ENCODE measurements at regions not wholly inside any gene's neighbourhood (a gene's known extent, or its start where the extent isn't known, plus 50 kb on each side); places are given as distances from the start of the nearest gene placed in this dataset.

DNA sequence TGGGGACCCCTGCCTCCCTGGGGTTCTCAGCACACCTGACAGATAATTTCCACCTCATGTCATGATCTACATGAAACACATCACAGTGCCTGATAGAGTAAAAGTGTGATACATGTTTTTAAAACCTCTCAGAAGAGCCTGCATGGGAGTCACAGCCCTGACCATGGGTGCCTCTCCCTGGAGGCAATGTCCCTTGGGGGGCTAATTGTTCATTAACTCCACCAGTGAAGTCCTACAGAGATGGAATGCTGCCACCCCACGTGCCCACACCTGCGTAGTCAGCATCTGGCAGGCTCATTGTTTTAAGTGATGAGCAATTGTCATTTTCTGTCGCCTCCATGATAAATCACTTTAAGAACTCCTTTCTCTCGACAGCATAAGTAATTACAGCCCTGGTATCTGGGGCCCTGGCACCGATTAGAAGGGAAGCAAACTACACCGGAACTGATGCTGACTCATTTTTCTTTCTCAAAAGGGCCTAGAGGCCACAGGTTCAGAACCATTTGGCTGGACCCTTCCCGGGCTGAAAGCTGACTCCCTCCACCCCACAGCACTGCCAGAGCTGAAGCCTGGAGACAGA, 109.6 kb upstream of the GJB5 start:
- TF ChIP-seq, protein P1, sequence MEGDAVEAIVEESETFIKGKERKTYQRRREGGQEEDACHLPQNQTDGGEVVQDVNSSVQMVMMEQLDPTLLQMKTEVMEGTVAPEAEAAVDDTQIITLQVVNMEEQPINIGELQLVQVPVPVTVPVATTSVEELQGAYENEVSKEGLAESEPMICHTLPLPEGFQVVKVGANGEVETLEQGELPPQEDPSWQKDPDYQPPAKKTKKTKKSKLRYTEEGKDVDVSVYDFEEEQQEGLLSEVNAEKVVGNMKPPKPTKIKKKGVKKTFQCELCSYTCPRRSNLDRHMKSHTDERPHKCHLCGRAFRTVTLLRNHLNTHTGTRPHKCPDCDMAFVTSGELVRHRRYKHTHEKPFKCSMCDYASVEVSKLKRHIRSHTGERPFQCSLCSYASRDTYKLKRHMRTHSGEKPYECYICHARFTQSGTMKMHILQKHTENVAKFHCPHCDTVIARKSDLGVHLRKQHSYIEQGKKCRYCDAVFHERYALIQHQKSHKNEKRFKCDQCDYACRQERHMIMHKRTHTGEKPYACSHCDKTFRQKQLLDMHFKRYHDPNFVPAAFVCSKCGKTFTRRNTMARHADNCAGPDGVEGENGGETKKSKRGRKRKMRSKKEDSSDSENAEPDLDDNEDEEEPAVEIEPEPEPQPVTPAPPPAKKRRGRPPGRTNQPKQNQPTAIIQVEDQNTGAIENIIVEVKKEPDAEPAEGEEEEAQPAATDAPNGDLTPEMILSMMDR (IDR thresholded peaks at IDR 0.05), result no peak
- H3K9me3 Mint-ChIP-seq, result no peaks in the 10 kb centered on the region
- Histone ChIP-seq H4K20me1 (ENCODE audit: insufficient read depth, low read length) (no peaks in the 10 kb centered on the region), H3K36me3 (replicated peaks in 1 of 2; ENCODE audit: control insufficient read depth in 1 of 2, insufficient read depth in 2 of 2, low read length in 2 of 2) (no peaks in the 10 kb centered on the region), H3K9ac (ENCODE audit: insufficient read depth, low read length, poor library complexity, severe bottlenecking) (no peak overlapping the region), H3K4me3 (replicated peaks in 1 of 3; ENCODE audit: low read depth in 2 of 3, low read length in 3 of 3) (no peak overlapping the region), H3K27me3 (ENCODE audit: control insufficient read depth in 2 of 2, insufficient read depth in 2 of 2, low read length in 2 of 2) (no peaks in the 10 kb centered on the region), H3K4me1 (ENCODE audit: control insufficient read depth in 1 of 2, insufficient read depth in 2 of 2, low read length in 2 of 2) (peaks cover 0 to 2% of the 10 kb centered on the region in 2 donors), H3K79me2 (ENCODE audit: insufficient read depth, low read length) (no peaks in the 10 kb centered on the region), H3K27ac (ENCODE audit: low read depth in 1 of 2, low read length in 2 of 2) (no peak overlapping the region), H3K9me3 (replicated peaks in 1 of 2; ENCODE audit: control insufficient read depth in 1 of 2, insufficient read depth in 1 of 2, low read length in 2 of 2) (no peaks in the 10 kb centered on the region), H3K4me2 (replicated peaks; ENCODE audit: extremely low read depth, low read length, poor library complexity, severe bottlenecking) (no peak overlapping the region), H2AFZ (ENCODE audit: insufficient read depth, low read depth, low read length, poor library complexity, severe bottlenecking) (no peak overlapping the region)
- H3K27me3 Mint-ChIP-seq (ENCODE audit: low read depth in 3 of 3), result peaks cover 6 to 11% (median 8%) of the 10 kb centered on the region in 3 donors
- H3K4me1 Mint-ChIP-seq, result no peaks in the 10 kb centered on the region
- H3K4me3 Mint-ChIP-seq, result no peak overlapping the region
- DNase-seq, result no peak
- H3K27ac Mint-ChIP-seq, result peak overlapping the region in 1 of 7 donors; percentile 42
- intact Hi-C loops (cut with micrococcal nuclease), result no loop called here
- WGBS (ENCODE audit: insufficient coverage), result 25% methylated on average over 7 of the region's 7 CpGs
- no peaks in the 10 kb centered on the region for H3K36me3 Mint-ChIP-seq

DNA sequence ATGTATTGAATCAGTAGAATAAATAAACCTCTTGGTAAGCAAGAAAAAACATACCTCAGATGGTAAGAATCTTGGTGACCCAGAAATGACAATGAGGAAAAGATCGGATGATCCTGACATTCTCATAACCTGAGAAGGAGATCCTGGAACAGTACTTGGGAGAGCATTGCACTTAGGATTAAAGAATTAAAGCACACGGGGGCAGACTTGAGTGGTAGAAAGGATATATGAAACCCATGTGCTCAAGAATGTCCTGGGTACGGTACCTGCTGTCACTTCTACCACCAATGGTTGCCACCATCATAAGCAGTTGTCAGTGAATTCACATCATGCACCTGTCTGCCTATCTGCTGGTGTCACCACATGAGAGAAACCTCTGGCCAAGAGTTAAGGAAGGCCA, 108.9 kb upstream of the GJB5 start:
- Histone ChIP-seq H3K79me2 (ENCODE audit: insufficient read depth, low read length) (no peaks in the 10 kb centered on the region), H3K36me3 (replicated peaks in 1 of 2; ENCODE audit: control insufficient read depth in 1 of 2, insufficient read depth in 2 of 2, low read length in 2 of 2) (no peaks in the 10 kb centered on the region), H3K27me3 (ENCODE audit: control insufficient read depth in 2 of 2, insufficient read depth in 2 of 2, low read length in 2 of 2) (no peaks in the 10 kb centered on the region), H3K27ac (ENCODE audit: low read depth in 1 of 2, low read length in 2 of 2) (no peak overlapping the region), H3K4me2 (replicated peaks; ENCODE audit: extremely low read depth, low read length, poor library complexity, severe bottlenecking) (no peak overlapping the region), H3K9me3 (replicated peaks in 1 of 2; ENCODE audit: control insufficient read depth in 1 of 2, insufficient read depth in 1 of 2, low read length in 2 of 2) (no peaks in the 10 kb centered on the region), H2AFZ (ENCODE audit: insufficient read depth, low read depth, low read length, poor library complexity, severe bottlenecking) (no peak overlapping the region), H4K20me1 (ENCODE audit: insufficient read depth, low read length) (no peaks in the 10 kb centered on the region), H3K4me3 (replicated peaks in 1 of 3; ENCODE audit: low read depth in 2 of 3, low read length in 3 of 3) (no peak overlapping the region), H3K9ac (ENCODE audit: insufficient read depth, low read length, poor library complexity, severe bottlenecking) (no peak overlapping the region), H3K4me1 (ENCODE audit: control insufficient read depth in 1 of 2, insufficient read depth in 2 of 2, low read length in 2 of 2) (peaks cover 0 to 2% of the 10 kb centered on the region in 2 donors)
- Mint-ChIP-seq H3K4me3 (no peak overlapping the region), H3K4me1 (no peaks in the 10 kb centered on the region), H3K27me3 (ENCODE audit: low read depth in 3 of 3) (peaks cover 6 to 11% (median 8%) of the 10 kb centered on the region in 3 donors), H3K36me3 (no peaks in the 10 kb centered on the region), H3K27ac (no peak overlapping the region), H3K9me3 (no peaks in the 10 kb centered on the region)
- intact Hi-C loops (cut with micrococcal nuclease), result no loop called here
- TF ChIP-seq, protein P1 (IDR thresholded peaks at IDR 0.05), result no peak
- WGBS (ENCODE audit: insufficient coverage), result 89% methylated on average over 3 of the region's 3 CpGs
- no peak for DNase-seq
